DOHH2 (cell line): ENCODE measurements at regions not wholly inside any gene's neighbourhood (a gene's known extent, or its start where the extent isn't known, plus 50 kb on each side); places are given as distances from the start of the nearest gene placed in this dataset.

ENCODE experiments used
- CTCF ChIP-seq: fragments of 200-600 bp; sonication (generic); IDR thresholded peaks from one replicate; pipeline ENCODE4 v1.5.1; 2014; ENCODE audit warnings: antibody characterized with exemption, mild to moderate bottlenecking, low read depth, low read length; ENCODE audit not compliant: poor library complexity, severe bottlenecking
- EZH2phosphoT487 ChIP-seq: fragments of 200-600 bp; sonication (generic); IDR thresholded peaks from 2 replicates; pipeline ENCODE4 v1.6.1; 2017; ENCODE audit warnings: borderline replicate concordance, mild to moderate bottlenecking, antibody characterized with exemption, low read length, moderate library complexity, mixed read lengths

GRCh38 chr5:103340132-103340531 lies 81.6 kb downstream of the MACIR start:
- TF ChIP-seq CTCF (no peak), EZH2phosphoT487 (no peak)
